ENCODE measurements at regions not wholly inside any gene's neighbourhood (a gene's known extent, or its start where the extent isn't known, plus 50 kb on each side); places are given as distances from the start of the nearest gene placed in this dataset.

- TF ChIP-seq CTCF (IDR thresholded peaks at IDR 0.05 in 8 of 11, conservative IDR thresholded peaks at IDR 0.05 in 3 of 11) (no peak), POLR2AphosphoS5 (IDR thresholded peaks at IDR 0.05) (no peak)
Observed at GRCh38 chr14:54109521-54110120, 153.0 kb upstream of the BMP4 start.

All from spleen (tissue), 7 donors.